ENCODE measurements at regions not wholly inside any gene's neighbourhood (a gene's known extent, or its start where the extent isn't known, plus 50 kb on each side); places are given as distances from the start of the nearest gene placed in this dataset.
"Not testable (repeated sequence)": the region's sequence is repeated elsewhere in the genome, so short reads cannot be mapped to it uniquely, and the experiment has no call there.

GRCh38 chr11:96706761-96707160, 316.9 kb downstream of the JRKL start:
- DNase-seq (ENCODE audit: low spot score): no peak

GRCh38 chr11:96707273-96707672, 317.5 kb downstream of the JRKL start:
- no peak for DNase-seq (ENCODE audit: low spot score)

GRCh38 chr11:96708219-96708878, 318.5 kb downstream of the JRKL start:
- no peak for DNase-seq (ENCODE audit: low spot score)

- no peak for DNase-seq (ENCODE audit: low spot score)
These were observed 323.5 kb downstream of the JRKL start for GRCh38 chr11:96713301-96713700.

- no peak for DNase-seq (ENCODE audit: low spot score)
These were observed 324.9 kb downstream of the JRKL start for GRCh38 chr11:96714689-96715088.

GRCh38 chr11:96715208-96715607, 325.4 kb downstream of the JRKL start:
- DNase-seq (ENCODE audit: low spot score): no peak

- no peak for DNase-seq (ENCODE audit: low spot score)
These were observed 346.8 kb downstream of the JRKL start for GRCh38 chr11:96736601-96737000.

GRCh38 chr11:96738311-96738710, 348.5 kb downstream of the JRKL start:
- DNase-seq (ENCODE audit: low spot score): no peak

GRCh38 chr11:96741068-96741467, 351.3 kb downstream of the JRKL start:
- DNase-seq (ENCODE audit: low spot score): no peak

GRCh38 chr11:96744697-96745096, 354.9 kb downstream of the JRKL start:
- no peak for DNase-seq (ENCODE audit: low spot score)

- DNase-seq (ENCODE audit: low spot score): no peak
These were observed 359.0 kb downstream of the JRKL start for GRCh38 chr11:96748639-96749370.

GRCh38 chr11:96751807-96752206, 362.0 kb downstream of the JRKL start:
- DNase-seq (ENCODE audit: low spot score): not testable (repeated sequence)

GRCh38 chr11:96752221-96752620, 362.4 kb downstream of the JRKL start:
- no peak for DNase-seq (ENCODE audit: low spot score)

- no peak for DNase-seq (ENCODE audit: low spot score)
These were observed 364.2 kb downstream of the JRKL start for GRCh38 chr11:96753997-96754396.

- no peak for DNase-seq (ENCODE audit: low spot score)
These were observed 365.4 kb downstream of the JRKL start for GRCh38 chr11:96755209-96755608.

GRCh38 chr11:96755752-96756151, 365.9 kb downstream of the JRKL start:
- no peak for DNase-seq (ENCODE audit: low spot score)

GRCh38 chr11:96758957-96759356, 369.1 kb downstream of the JRKL start:
- no peak for DNase-seq (ENCODE audit: low spot score)

- DNase-seq (ENCODE audit: low spot score): no peak
These were observed 370.5 kb downstream of the JRKL start for GRCh38 chr11:96760306-96760705.

GRCh38 chr11:96760815-96761214, 371.0 kb downstream of the JRKL start:
- no peak for DNase-seq (ENCODE audit: low spot score)

- DNase-seq (ENCODE audit: low spot score): no peak
These were observed 371.6 kb downstream of the JRKL start for GRCh38 chr11:96761451-96761850.

GRCh38 chr11:96763244-96763643, 373.4 kb downstream of the JRKL start:
- DNase-seq (ENCODE audit: low spot score): no peak

- no peak for DNase-seq (ENCODE audit: low spot score)
These were observed 388.5 kb downstream of the JRKL start for GRCh38 chr11:96778272-96778671.

- DNase-seq (ENCODE audit: low spot score): no peak
These were observed 389.2 kb downstream of the JRKL start for GRCh38 chr11:96779030-96779429.

GRCh38 chr11:96781082-96781481, 391.3 kb downstream of the JRKL start:
- DNase-seq (ENCODE audit: low spot score): no peak

All from germinal center (tissue), 1 donor.